HG03575 (cell line): ENCODE measurements at regions not wholly inside any gene's neighbourhood (a gene's known extent, or its start where the extent isn't known, plus 50 kb on each side); places are given as distances from the start of the nearest gene placed in this dataset.

Source experiments
- ATAC-seq: cut with Tn5 transposase; IDR thresholded peaks from one replicate; pipeline ENCODE4 v1.9.1; 2021; ENCODE audit not compliant: unreplicated experiment, insufficient number of reproducible peaks, low FRiP score; ENCODE audit errors: extremely low read depth

GRCh38 chr20:53718142-53719021 lies 124.7 kb upstream of the ZNF217 start:
- no peak for ATAC-seq

- ATAC-seq: no peak
Measured at GRCh38 chr20:53716395-53716794, 122.8 kb upstream of the ZNF217 start.

GRCh38 chr20:53714524-53714923 lies 120.9 kb upstream of the ZNF217 start:
- ATAC-seq: no peak

- no peak for ATAC-seq
Measured at GRCh38 chr20:53713328-53714056, 119.9 kb upstream of the ZNF217 start.

- ATAC-seq: no peak
Measured at GRCh38 chr20:53712212-53712977, 118.8 kb upstream of the ZNF217 start.

GRCh38 chr20:53711333-53712211 lies 117.9 kb upstream of the ZNF217 start:
- ATAC-seq: no peak

- no peak for ATAC-seq
Measured at GRCh38 chr20:53708129-53708968, 114.7 kb upstream of the ZNF217 start.

- no peak for ATAC-seq
Measured at GRCh38 chr20:53707371-53708055, 113.9 kb upstream of the ZNF217 start.

- no peak for ATAC-seq
Measured at GRCh38 chr20:53706466-53707370, 113.1 kb upstream of the ZNF217 start.

GRCh38 chr20:53706008-53706465 lies 112.4 kb upstream of the ZNF217 start:
- no peak for ATAC-seq

GRCh38 chr20:53702617-53703016 lies 109.0 kb upstream of the ZNF217 start:
- ATAC-seq: no peak

- ATAC-seq: no peak
Measured at GRCh38 chr20:53699906-53700305, 106.3 kb upstream of the ZNF217 start.

- no peak for ATAC-seq
Measured at GRCh38 chr20:53699085-53699674, 105.5 kb upstream of the ZNF217 start.

- no peak for ATAC-seq
Measured at GRCh38 chr20:53698371-53698978, 104.8 kb upstream of the ZNF217 start.

GRCh38 chr20:53695797-53696527 lies 102.3 kb upstream of the ZNF217 start:
- no peak for ATAC-seq
